HG03460 (cell line): ENCODE measurements at regions not wholly inside any gene's neighbourhood (a gene's known extent, or its start where the extent isn't known, plus 50 kb on each side); places are given as distances from the start of the nearest gene placed in this dataset.
A peak's percentile ranks its signal among the peaks of the same experiment; 100 is the strongest.

Experiments used
- ATAC-seq: cut with Tn5 transposase; IDR thresholded peaks from one replicate; pipeline ENCODE4 v1.9.1; 2021; ENCODE audit not compliant: unreplicated experiment

- no peak for ATAC-seq
Measured at GRCh38 chr1:56167596-56167995, 411.8 kb downstream of the PLPP3 start.

GRCh38 chr1:56160773-56161315 is 418.5 kb downstream of the PLPP3 start:
- ATAC-seq, result no peak

DNA sequence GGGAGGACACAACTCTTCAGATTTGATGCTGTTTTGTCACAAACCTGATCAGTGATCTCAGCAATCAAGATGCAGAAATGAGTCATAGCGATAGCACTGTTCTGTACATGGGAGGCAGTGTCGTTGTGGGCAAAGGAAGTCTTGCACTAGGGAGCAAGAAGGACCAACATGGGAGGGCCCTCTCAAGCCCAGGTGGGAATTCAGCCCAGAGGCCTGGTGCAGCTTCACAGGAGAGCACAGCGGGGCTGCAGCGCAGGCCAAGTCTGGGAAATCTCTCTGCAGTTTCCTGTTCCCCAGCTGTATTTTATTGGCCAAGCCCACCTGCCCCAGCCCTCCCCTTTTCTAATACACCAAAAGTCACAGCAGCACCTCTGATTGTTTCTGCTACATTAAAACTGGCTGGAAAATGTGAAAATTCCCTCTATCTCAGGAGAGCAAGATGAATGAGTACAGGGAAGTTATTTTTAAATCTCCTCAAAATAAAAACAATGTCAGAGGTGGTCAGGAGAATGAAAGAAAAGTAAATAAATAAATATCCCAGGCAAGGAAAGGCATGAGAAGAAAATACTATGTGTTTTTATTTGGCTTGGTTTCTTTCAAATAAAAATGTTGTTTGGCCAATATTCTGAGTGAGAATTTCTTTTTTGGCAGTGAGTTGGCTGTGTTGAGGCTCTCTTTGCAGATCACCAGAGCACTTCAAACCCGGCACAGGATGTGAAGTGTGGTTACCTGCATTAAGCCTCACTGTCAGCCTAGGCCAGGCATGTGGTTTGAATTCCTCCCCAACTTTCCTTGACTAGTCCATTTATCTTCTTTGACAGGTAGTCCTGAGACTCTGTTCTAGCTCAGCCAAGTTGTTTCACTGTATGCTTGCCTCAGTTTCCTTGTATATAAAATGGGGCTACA is 422.1 kb downstream of the PLPP3 start:
- no peak for ATAC-seq

- ATAC-seq, result no peak
Measured at GRCh38 chr1:56153276-56153675, 426.1 kb downstream of the PLPP3 start.

GRCh38 chr1:56152635-56153034 is 426.7 kb downstream of the PLPP3 start:
- no peak for ATAC-seq

GRCh38 chr1:56151402-56151801 is 428.0 kb downstream of the PLPP3 start:
- ATAC-seq, result no peak

- no peak for ATAC-seq
Measured at GRCh38 chr1:56150441-56151215, 428.7 kb downstream of the PLPP3 start.

DNA sequence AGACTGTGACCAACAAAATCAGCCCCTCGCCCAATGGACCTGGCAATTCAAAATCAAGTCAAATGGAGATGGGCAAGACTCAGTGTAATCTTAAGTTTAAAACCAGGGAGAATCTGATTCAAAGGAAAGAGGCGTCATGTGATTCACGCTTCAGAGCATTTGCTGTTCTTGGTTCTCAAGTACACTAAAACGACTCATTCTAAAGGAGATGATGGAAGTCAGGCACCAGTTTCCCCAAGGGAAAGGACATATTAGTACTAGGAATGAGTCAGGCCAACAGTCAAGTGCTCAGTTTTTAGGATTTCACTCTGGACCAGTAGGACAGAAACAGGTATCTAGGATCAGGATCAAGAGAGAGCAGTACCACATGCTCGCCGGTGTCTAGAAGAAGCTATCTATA is 429.6 kb downstream of the PLPP3 start:
- no peak for ATAC-seq

- ATAC-seq, result no peak
Measured at GRCh38 chr1:56148326-56149193, 430.8 kb downstream of the PLPP3 start.

- ATAC-seq, result no peak
Measured at GRCh38 chr1:56147459-56147858, 431.9 kb downstream of the PLPP3 start.

- no peak for ATAC-seq
Measured at GRCh38 chr1:56147034-56147433, 432.3 kb downstream of the PLPP3 start.

- ATAC-seq, result no peak
Measured at GRCh38 chr1:56146449-56146848, 432.9 kb downstream of the PLPP3 start.

GRCh38 chr1:56145581-56145980 is 433.8 kb downstream of the PLPP3 start:
- no peak for ATAC-seq

- no peak for ATAC-seq
Measured at GRCh38 chr1:56142301-56142700, 437.1 kb downstream of the PLPP3 start.

DNA sequence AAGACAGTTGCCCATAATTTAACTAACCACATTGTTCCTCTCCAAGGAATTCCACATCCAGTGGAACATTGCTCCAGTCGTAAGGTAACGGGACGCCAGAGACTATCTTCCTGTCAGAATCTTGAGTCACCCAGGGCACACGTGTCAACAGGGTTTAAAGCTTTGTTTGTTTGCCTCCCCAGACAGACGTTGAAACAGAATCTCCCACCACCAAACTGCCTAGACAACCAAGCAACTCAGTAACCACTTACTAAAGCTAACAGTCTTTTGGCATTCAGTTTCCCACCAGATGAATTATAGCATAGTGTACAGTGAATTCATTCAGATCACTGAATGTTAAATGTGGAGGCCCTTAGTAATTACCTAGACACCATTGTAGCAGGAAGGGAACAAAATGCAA is 439.5 kb downstream of the PLPP3 start:
- ATAC-seq, result no peak

DNA sequence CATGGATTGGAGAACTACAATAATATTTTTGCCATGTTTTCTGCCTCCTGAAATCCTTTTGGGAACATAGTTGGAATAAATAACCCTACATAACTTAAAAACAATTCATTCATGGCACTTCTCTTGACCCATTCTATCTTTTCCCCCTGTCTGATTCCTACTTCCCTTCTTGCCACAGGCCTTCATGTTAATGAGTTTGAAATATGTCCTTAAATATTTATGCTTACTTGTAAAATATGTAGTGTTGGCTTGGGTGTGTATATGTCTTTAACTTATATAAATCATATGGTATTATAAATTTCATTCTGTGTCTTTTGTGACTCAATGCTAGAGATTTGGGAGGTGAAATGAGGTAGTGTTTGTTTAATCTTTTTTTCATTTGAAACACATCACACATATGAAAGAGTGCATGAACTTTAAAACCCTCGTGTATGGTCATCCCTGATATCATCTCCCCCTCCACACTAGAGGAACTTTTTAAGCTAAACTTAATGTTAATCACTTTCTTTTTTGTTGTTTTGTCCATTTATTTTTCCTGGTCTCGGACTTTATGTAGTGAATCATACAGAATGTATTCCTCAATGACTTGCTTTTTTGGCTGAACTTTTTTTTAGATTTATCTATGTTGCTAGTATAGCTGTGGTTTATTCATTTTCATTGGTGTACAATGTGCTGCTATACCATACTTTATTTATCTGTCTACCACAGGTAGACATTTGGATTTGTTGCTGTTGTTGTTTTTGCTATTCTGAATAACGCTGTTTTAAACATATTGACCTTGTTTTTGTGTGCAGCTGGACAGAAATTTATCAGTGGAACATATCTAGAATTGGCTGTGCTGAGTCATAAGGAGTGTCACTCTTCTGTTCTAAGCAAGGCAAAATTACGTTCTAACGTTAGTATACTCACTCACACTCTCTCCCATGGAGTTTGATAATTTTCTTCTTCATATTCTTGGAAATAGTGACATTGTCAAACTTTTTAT is 441.6 kb downstream of the PLPP3 start:
- ATAC-seq, result no peak

GRCh38 chr1:56137090-56137489 is 442.3 kb downstream of the PLPP3 start:
- no peak for ATAC-seq

- ATAC-seq, result no peak
Measured at GRCh38 chr1:56135864-56136147, 443.6 kb downstream of the PLPP3 start.

DNA sequence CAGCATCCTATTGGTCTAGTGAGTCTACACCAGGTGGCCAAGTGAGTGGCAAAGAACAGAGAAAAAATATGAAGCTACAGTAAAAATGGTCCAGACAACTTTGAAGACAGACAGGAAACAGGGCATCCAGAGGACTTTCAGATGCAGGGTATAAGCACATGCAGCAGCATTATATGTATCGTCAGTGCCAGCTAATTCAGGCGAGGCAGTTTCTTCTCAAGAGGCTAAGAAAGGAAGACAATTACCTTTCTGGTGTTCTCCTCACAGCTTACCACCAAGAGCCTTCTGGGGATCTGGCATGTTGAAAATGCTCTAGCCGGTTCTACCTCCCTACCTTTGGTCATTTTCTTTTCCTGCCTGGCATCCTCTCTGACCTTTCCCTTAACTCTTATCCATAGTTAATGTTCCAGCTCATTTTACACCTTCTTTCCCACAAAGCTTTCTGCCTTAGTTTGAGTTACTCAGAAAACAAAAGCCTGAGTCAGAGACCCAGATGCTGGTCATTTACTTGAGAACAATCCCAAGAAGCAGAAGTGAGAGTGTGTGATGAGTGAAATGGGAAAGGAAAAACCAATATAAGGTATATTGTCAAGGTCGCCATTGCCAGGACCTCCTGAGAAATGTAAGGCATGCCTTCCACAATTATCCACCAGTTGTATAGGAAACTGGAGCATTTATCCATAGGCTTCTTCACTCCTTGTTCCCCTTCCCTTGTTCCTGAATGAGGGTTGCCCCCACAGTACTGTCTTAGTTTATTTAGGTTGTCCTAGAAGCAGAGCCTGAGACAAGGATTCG is 444.1 kb downstream of the PLPP3 start:
- ATAC-seq, result peak; percentile 45
